Stomach (tissue), 8 donors: ENCODE measurements at regions not wholly inside any gene's neighbourhood (a gene's known extent, or its start where the extent isn't known, plus 50 kb on each side); places are given as distances from the start of the nearest gene placed in this dataset.

ENCODE experiments used
- DNase-seq, 2 donors: peaks; one replicate each; pipeline versions ENCODE4 v3.0.0 to v3.0.0-alpha.2; 2013 to 2019
- H3K27ac ChIP-seq, 5 donors: fragments of 200-600 bp in 4 of 5; sonication (generic) in 4 of 5; one replicate each; pipeline ENCODE4 v1.5.1; 2013 to 2019; ENCODE audit warnings: mild to moderate bottlenecking in 1 of 5, moderate library complexity in 1 of 5
- H3K27me3 ChIP-seq, 3 donors: fragments of 200-600 bp; sonication (generic); one replicate each; pipeline ENCODE4 v1.5.1; 2017 to 2019; ENCODE audit warnings: mixed run types in 1 of 3
- H3K36me3 ChIP-seq, 4 donors: fragments of 200-600 bp; sonication (generic); 1 replicate in 3 of 4; 2 replicates in 1 of 4; pipeline ENCODE4 v1.5.1; 2016 to 2019
- H3K4me1 ChIP-seq, 4 donors: fragments of 200-600 bp; sonication (generic); one replicate each; pipeline ENCODE4 v1.5.1; 2016 to 2019
- H3K4me3 ChIP-seq, 4 donors: fragments of 200-600 bp; sonication (generic) in 3 of 4; one replicate each; pipeline ENCODE4 v1.5.1; 2016 to 2019; ENCODE audit warnings: mild to moderate bottlenecking in 1 of 4
- H3K9me3 ChIP-seq, 4 donors: fragments of 200-600 bp; sonication (generic); one replicate each; pipeline ENCODE4 v1.5.1; 2016 to 2019
- CTCF ChIP-seq, 7 experiments: fragments of 450-650 bp in 4 of 7; fragments of 200-600 bp in 3 of 7; sonication (generic) in 3 of 7; IDR thresholded peaks; one replicate each; pipeline ENCODE4 v1.5.1; 2016 to 2019; ENCODE audit warnings: antibody characterized with exemption in 7 of 7, control low read depth in 2 of 7, mild to moderate bottlenecking in 1 of 7
- EP300 ChIP-seq: sonication (generic); formaldehyde crosslinking; IDR thresholded peaks from one replicate; pipeline ENCODE4 v1.6.1; 2017; ENCODE audit warnings: antibody characterized with exemption
- POLR2A ChIP-seq, 4 donors: fragments of 450-650 bp; IDR thresholded peaks; one replicate each; pipeline ENCODE4 v1.6.1; 2016; ENCODE audit warnings: antibody characterized with exemption in 4 of 4, control low read depth in 2 of 4, mild to moderate bottlenecking in 1 of 4, moderate library complexity in 1 of 4
- POLR2AphosphoS5 ChIP-seq, 3 donors: sonication (generic); formaldehyde crosslinking; IDR thresholded peaks; one replicate each; pipeline ENCODE4 v1.6.1; 2016; ENCODE audit warnings: antibody characterized with exemption in 3 of 3
- WGBS, 5 donors: extraction: QIAGEN DNeasy Blood & Tissue Kit in 3 of 5; methylation state at CpG; one replicate each; pipeline versions ENCODE4 v1.1.5 to v1.1.7; 2013 to 2018; 5-methylcytosine and 5-hydroxymethylcytosine counted together
- intact Hi-C: fragments of 100-400 bp; cut with DNase I; formaldehyde crosslinking; loops from one replicate; pipeline ENCODE4 v1.15.1; 2023; ENCODE audit warnings: low total_unique reads
- donor health status: healthy with polysubstance abuse.
- donor health status: Bipolar disorder and iron deficiency.
- donor health status: healthy.

DNA sequence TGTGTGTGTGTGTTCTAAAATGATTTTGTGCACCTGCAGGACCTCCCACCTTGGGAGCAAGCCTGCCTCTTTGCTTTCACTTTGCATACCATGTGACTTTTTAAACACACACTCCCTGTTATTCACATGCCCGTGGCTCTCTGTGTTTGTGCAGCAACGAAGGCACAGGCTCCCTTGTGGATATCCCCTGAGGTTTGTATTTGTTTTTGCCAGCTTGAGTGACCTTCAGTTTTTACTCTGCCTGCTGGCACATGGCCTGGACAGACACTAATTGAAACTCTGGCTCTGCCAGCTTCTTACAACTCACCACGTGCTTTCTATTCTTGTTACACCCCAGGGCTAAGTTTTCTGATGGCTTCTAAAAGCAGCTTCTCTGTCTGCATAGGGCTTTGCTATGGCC, 885.8 kb downstream of the SH3BGRL start:
- Histone ChIP-seq H3K4me3 (no peak overlapping the region), H3K9me3 (peaks cover 0 to 14% (median 5%) of the 10 kb centered on the region in 4 donors), H3K4me1 (peaks cover 0 to 13% (median 0%) of the 10 kb centered on the region in 4 donors), H3K27me3 (no peaks in the 10 kb centered on the region), H3K27ac (no peak overlapping the region), H3K36me3 (no peaks in the 10 kb centered on the region)
- WGBS, 5 donors = 6 to 25% (median 20%) methylated on average over 2 to 3 of the region's 3 CpGs
- TF ChIP-seq POLR2A (IDR thresholded peaks at IDR 0.05) (no peak), EP300 (no peak), POLR2AphosphoS5 (IDR thresholded peaks at IDR 0.05) (no peak), CTCF (IDR thresholded peaks at IDR 0.05) (no peak)
- intact Hi-C loops = no loop called here
- DNase-seq = peak; percentile 17 to 40

GRCh38 chrX:82092307-82092706, 890.4 kb downstream of the SH3BGRL start:
- peaks cover 0 to 10% (median 0%) of the 10 kb centered on the region in 4 donors for H3K4me1 ChIP-seq
- intact Hi-C loops = no loop called here
- no peak overlapping the region for H3K27ac ChIP-seq
- H3K4me3 ChIP-seq = no peak overlapping the region
- H3K36me3 ChIP-seq = no peaks in the 10 kb centered on the region
- TF ChIP-seq POLR2A (IDR thresholded peaks at IDR 0.05) (no peak), CTCF (IDR thresholded peaks at IDR 0.05) (no peak), POLR2AphosphoS5 (IDR thresholded peaks at IDR 0.05) (no peak), EP300 (no peak)
- no peak for DNase-seq
- H3K9me3 ChIP-seq = no peaks in the 10 kb centered on the region
- 75 to 100% (median 89%) methylated on average over 1 of the region's 1 CpG for WGBS, 5 donors
- no peaks in the 10 kb centered on the region for H3K27me3 ChIP-seq

GRCh38 chrX:82125103-82125502, 923.2 kb downstream of the SH3BGRL start:
- intact Hi-C loops = no loop called here
- Histone ChIP-seq H3K9me3 (no peaks in the 10 kb centered on the region), H3K27me3 (no peaks in the 10 kb centered on the region), H3K4me3 (no peak overlapping the region), H3K4me1 (no peaks in the 10 kb centered on the region), H3K27ac (no peak overlapping the region), H3K36me3 (no peaks in the 10 kb centered on the region)
- WGBS, 5 donors = 21 to 70% (median 50%) methylated on average over 2 of the region's 2 CpGs
- no peak for DNase-seq
- TF ChIP-seq POLR2AphosphoS5 (IDR thresholded peaks at IDR 0.05) (no peak), POLR2A (IDR thresholded peaks at IDR 0.05) (no peak), EP300 (no peak), CTCF (IDR thresholded peaks at IDR 0.05) (no peak)

DNA sequence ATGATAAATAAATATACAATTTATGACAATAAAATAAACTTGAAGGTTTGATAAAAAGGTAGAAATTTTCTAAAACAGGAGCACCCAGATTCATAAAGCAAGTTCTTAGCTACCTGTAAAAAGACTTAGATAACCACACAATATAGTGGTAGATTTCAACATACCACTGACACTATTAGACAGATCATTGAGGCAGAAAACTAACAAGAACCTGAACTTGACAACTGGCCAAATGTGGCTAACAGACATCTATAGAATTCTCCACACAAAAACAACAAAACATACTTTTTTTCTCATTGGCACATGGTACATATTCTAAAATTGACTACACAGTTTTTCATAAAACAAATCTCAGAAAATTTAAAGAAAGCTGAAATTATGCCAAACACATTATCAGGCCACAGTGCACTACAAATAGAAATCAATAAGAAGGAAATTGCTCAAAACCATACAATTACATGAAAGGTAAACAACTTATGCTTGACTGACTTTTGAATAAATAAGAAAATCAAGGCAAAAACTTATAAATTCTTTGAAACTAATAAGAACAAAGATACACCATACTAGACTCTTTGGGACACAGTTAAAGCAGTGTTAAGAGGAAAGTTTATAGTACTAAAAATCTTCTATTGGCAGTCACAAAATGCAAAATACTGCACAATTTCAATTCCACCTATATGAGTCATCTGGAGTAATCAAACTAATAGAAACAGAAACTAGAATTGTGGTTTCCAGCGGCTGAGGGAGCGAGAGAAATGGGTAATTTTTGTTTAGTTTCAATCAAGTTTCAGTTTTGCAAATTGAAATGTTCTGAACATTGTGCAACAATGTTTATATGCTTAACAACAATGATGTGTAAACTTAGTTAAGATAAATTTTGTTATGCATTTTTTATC, 925.6 kb downstream of the SH3BGRL start:
- no peak overlapping the region for H3K4me3 ChIP-seq
- intact Hi-C loops = no loop called here
- no peaks in the 10 kb centered on the region for H3K27me3 ChIP-seq
- 58 to 84% (median 70%) methylated on average over 2 of the region's 2 CpGs for WGBS, 5 donors
- no peaks in the 10 kb centered on the region for H3K9me3 ChIP-seq
- no peaks in the 10 kb centered on the region for H3K36me3 ChIP-seq
- TF ChIP-seq EP300 (no peak), POLR2A (IDR thresholded peaks at IDR 0.05) (no peak), CTCF (IDR thresholded peaks at IDR 0.05) (no peak), POLR2AphosphoS5 (IDR thresholded peaks at IDR 0.05) (no peak)
- DNase-seq = no peak
- no peaks in the 10 kb centered on the region for H3K4me1 ChIP-seq
- H3K27ac ChIP-seq = no peak overlapping the region
